Brain pericyte (primary cell): ENCODE measurements at regions not wholly inside any gene's neighbourhood (a gene's known extent, or its start where the extent isn't known, plus 50 kb on each side); places are given as distances from the start of the nearest gene placed in this dataset.
"Not testable (repeated sequence)": the region's sequence is repeated elsewhere in the genome, so short reads cannot be mapped to it uniquely, and the experiment has no call there.

Experiments used
- DNase-seq: peaks from one replicate; pipeline ENCODE4 v3.0.0-alpha.2; 2012; ENCODE audit warnings: low read depth, low spot score

GRCh38 chr7:81182056-81182455 lies 263.2 kb upstream of the SEMA3C start:
- DNase-seq, result not testable (repeated sequence)

- DNase-seq, result no peak
These were observed 262.2 kb upstream of the SEMA3C start for GRCh38 chr7:81181066-81181465.

- DNase-seq, result no peak
These were observed 261.7 kb upstream of the SEMA3C start for GRCh38 chr7:81180573-81180972.

GRCh38 chr7:81175275-81175940 lies 256.6 kb upstream of the SEMA3C start:
- DNase-seq, result no peak

GRCh38 chr7:81173766-81174281 lies 255.0 kb upstream of the SEMA3C start:
- peak; percentile 21 for DNase-seq

GRCh38 chr7:81170291-81170690 lies 251.4 kb upstream of the SEMA3C start:
- no peak for DNase-seq

GRCh38 chr7:81167934-81168333 lies 249.1 kb upstream of the SEMA3C start:
- DNase-seq, result no peak

GRCh38 chr7:81165070-81165469 lies 246.2 kb upstream of the SEMA3C start:
- DNase-seq, result no peak

GRCh38 chr7:81162771-81163525 lies 244.1 kb upstream of the SEMA3C start:
- no peak for DNase-seq

- DNase-seq, result no peak
These were observed 243.4 kb upstream of the SEMA3C start for GRCh38 chr7:81162234-81162633.

- peak; percentile 32 for DNase-seq
These were observed 242.7 kb upstream of the SEMA3C start for GRCh38 chr7:81161451-81162075.

- DNase-seq, result no peak
These were observed 240.6 kb upstream of the SEMA3C start for GRCh38 chr7:81159402-81159801.

GRCh38 chr7:81158189-81158588 lies 239.3 kb upstream of the SEMA3C start:
- no peak for DNase-seq

GRCh38 chr7:81155654-81156373 lies 237.0 kb upstream of the SEMA3C start:
- DNase-seq, result no peak

- DNase-seq, result no peak
These were observed 235.7 kb upstream of the SEMA3C start for GRCh38 chr7:81154565-81154964.

GRCh38 chr7:81152925-81153324 lies 234.1 kb upstream of the SEMA3C start:
- not testable (repeated sequence) for DNase-seq

- DNase-seq, result no peak
These were observed 232.1 kb upstream of the SEMA3C start for GRCh38 chr7:81150951-81151361.

GRCh38 chr7:81143856-81144255 lies 225.0 kb upstream of the SEMA3C start:
- no peak for DNase-seq

GRCh38 chr7:81141257-81142205 lies 222.7 kb upstream of the SEMA3C start:
- not testable (repeated sequence) for DNase-seq

GRCh38 chr7:81140775-81141174 lies 221.9 kb upstream of the SEMA3C start:
- no peak for DNase-seq

- DNase-seq, result no peak
These were observed 221.4 kb upstream of the SEMA3C start for GRCh38 chr7:81140252-81140651.
